ENCODE measurements at regions not wholly inside any gene's neighbourhood (a gene's known extent, or its start where the extent isn't known, plus 50 kb on each side); places are given as distances from the start of the nearest gene placed in this dataset.

- TF ChIP-seq CTCF (IDR thresholded peaks at IDR 0.05) (no peak), ZBTB43 (CRISPR knock-in tag; IDR thresholded peaks at IDR 0.05) (no peak), HMGXB4 (CRISPR knock-in tag; IDR thresholded peaks at IDR 0.05) (no peak), ARID4B (CRISPR knock-in tag; IDR thresholded peaks at IDR 0.05; ENCODE audit: borderline replicate concordance) (no peak), IRF2 (CRISPR knock-in tag; IDR thresholded peaks at IDR 0.05; ENCODE audit: borderline replicate concordance, low read depth) (no peak), MAX (CRISPR knock-in tag; IDR thresholded peaks at IDR 0.05) (no peak), FOXP1 (CRISPR knock-in tag; IDR thresholded peaks at IDR 0.05; ENCODE audit: borderline replicate concordance) (no peak), PREB (CRISPR knock-in tag; IDR thresholded peaks at IDR 0.05; ENCODE audit: borderline replicate concordance) (no peak), MLX (CRISPR knock-in tag; IDR thresholded peaks at IDR 0.05) (no peak), ZNF423 (CRISPR knock-in tag; IDR thresholded peaks at IDR 0.05) (no peak)
These were observed 129.4 kb upstream of the UXS1 start for GRCh38 chr2:106323337-106324013.
